ENCODE measurements at regions not wholly inside any gene's neighbourhood (a gene's known extent, or its start where the extent isn't known, plus 50 kb on each side); places are given as distances from the start of the nearest gene placed in this dataset.

GRCh38 chr5:85515588-85515987, 1102.2 kb upstream of the COX7C start:
- TF ChIP-seq EP300 (IDR thresholded peaks at IDR 0.05; ENCODE audit: borderline replicate concordance): no peak
- TF ChIP-seq USF1 (IDR thresholded peaks at IDR 0.05): no peak
